ENCODE measurements at regions not wholly inside any gene's neighbourhood (a gene's known extent, or its start where the extent isn't known, plus 50 kb on each side); places are given as distances from the start of the nearest gene placed in this dataset.

GRCh38 chr5:163947848-163948666, 442.6 kb downstream of the MAT2B start:
- peaks cover 8 to 12% of the 10 kb centered on the region in 2 experiments for H3K4me1 ChIP-seq (ENCODE audit: control insufficient read depth in 1 of 2, insufficient read depth in 2 of 2, low read length in 2 of 2)
- H3K14ac ChIP-seq (ENCODE audit: low read length): no peak overlapping the region
- DNase-seq: no peak
- H3K27me3 ChIP-seq (ENCODE audit: insufficient read depth, low read length): no peaks in the 10 kb centered on the region
- no peaks in the 10 kb centered on the region for H3K9me3 ChIP-seq (ENCODE audit: insufficient read depth, low read depth, low read length)
- H3K9ac ChIP-seq (ENCODE audit: low read length): no peak overlapping the region
- H3K79me2 ChIP-seq (ENCODE audit: control insufficient read depth, insufficient read depth, low read length, poor library complexity): no peaks in the 10 kb centered on the region
- H3K4me2 ChIP-seq (ENCODE audit: low read length): no peak overlapping the region
- no peak overlapping the region for H2AK5ac ChIP-seq (ENCODE audit: low read length)
- H4K91ac ChIP-seq (ENCODE audit: low read depth, low read length): no peak overlapping the region
- H4K8ac ChIP-seq (ENCODE audit: low read depth, low read length): no peak overlapping the region
- no peak overlapping the region for H2BK12ac ChIP-seq (ENCODE audit: low read length)
- H3K23ac ChIP-seq (ENCODE audit: low read length): no peak overlapping the region
- H2AFZ ChIP-seq (ENCODE audit: insufficient read depth, low read length, poor library complexity): no peak overlapping the region
- no peak overlapping the region for H3K4ac ChIP-seq (ENCODE audit: low read depth, low read length)
- no peak overlapping the region for H3K4me3 ChIP-seq (ENCODE audit: low read depth, low read length)
- WGBS (ENCODE audit: extremely low coverage, insufficient coverage, insufficient read length): no CpG with 5 or more reads among the region's 12 CpGs
- no peak overlapping the region for H4K12ac ChIP-seq (ENCODE audit: low read depth, low read length)
- H2BK5ac ChIP-seq (ENCODE audit: low read depth, low read length, poor library complexity): no peak overlapping the region
- H3K27ac ChIP-seq (ENCODE audit: low read depth, low read length): no peak overlapping the region
- no peak overlapping the region for H2BK120ac ChIP-seq (ENCODE audit: insufficient read depth, low read length, poor library complexity)
- H3K18ac ChIP-seq (ENCODE audit: low read length): no peak overlapping the region
- no peaks in the 10 kb centered on the region for H3K36me3 ChIP-seq (ENCODE audit: control insufficient read depth in 1 of 2, insufficient read depth in 2 of 2, low read length in 2 of 2)
- H3K79me1 ChIP-seq (ENCODE audit: low read length): peaks cover 2% of the 10 kb centered on the region

- Histone ChIP-seq H2BK5ac (ENCODE audit: low read depth, low read length, poor library complexity) (no peak overlapping the region), H3K23ac (ENCODE audit: low read length) (no peak overlapping the region), H3K4me1 (ENCODE audit: control insufficient read depth in 1 of 2, insufficient read depth in 2 of 2, low read length in 2 of 2) (peaks cover 8 to 12% of the 10 kb centered on the region in 2 experiments), H4K8ac (ENCODE audit: low read depth, low read length) (no peak overlapping the region), H3K9me3 (ENCODE audit: insufficient read depth, low read depth, low read length) (no peaks in the 10 kb centered on the region), H3K36me3 (ENCODE audit: control insufficient read depth in 1 of 2, insufficient read depth in 2 of 2, low read length in 2 of 2) (no peaks in the 10 kb centered on the region), H3K4me2 (ENCODE audit: low read length) (no peak overlapping the region), H3K4me3 (ENCODE audit: low read depth, low read length) (no peak overlapping the region), H4K12ac (ENCODE audit: low read depth, low read length) (no peak overlapping the region), H3K9ac (ENCODE audit: low read length) (no peak overlapping the region), H2AK5ac (ENCODE audit: low read length) (no peak overlapping the region), H3K27me3 (ENCODE audit: insufficient read depth, low read length) (no peaks in the 10 kb centered on the region), H2AFZ (ENCODE audit: insufficient read depth, low read length, poor library complexity) (no peak overlapping the region), H3K14ac (ENCODE audit: low read length) (no peak overlapping the region), H3K79me1 (ENCODE audit: low read length) (peaks cover 2% of the 10 kb centered on the region), H3K27ac (ENCODE audit: low read depth, low read length) (no peak overlapping the region), H2BK120ac (ENCODE audit: insufficient read depth, low read length, poor library complexity) (no peak overlapping the region), H3K79me2 (ENCODE audit: control insufficient read depth, insufficient read depth, low read length, poor library complexity) (no peaks in the 10 kb centered on the region), H2BK12ac (ENCODE audit: low read length) (no peak overlapping the region), H3K4ac (ENCODE audit: low read depth, low read length) (no peak overlapping the region), H4K91ac (ENCODE audit: low read depth, low read length) (no peak overlapping the region), H3K18ac (ENCODE audit: low read length) (no peak overlapping the region)
- WGBS (ENCODE audit: extremely low coverage, insufficient coverage, insufficient read length): no CpG with 5 or more reads among the region's 3 CpGs
- no peak for DNase-seq
These were observed 444.8 kb downstream of the MAT2B start for GRCh38 chr5:163950248-163950647.

DNA sequence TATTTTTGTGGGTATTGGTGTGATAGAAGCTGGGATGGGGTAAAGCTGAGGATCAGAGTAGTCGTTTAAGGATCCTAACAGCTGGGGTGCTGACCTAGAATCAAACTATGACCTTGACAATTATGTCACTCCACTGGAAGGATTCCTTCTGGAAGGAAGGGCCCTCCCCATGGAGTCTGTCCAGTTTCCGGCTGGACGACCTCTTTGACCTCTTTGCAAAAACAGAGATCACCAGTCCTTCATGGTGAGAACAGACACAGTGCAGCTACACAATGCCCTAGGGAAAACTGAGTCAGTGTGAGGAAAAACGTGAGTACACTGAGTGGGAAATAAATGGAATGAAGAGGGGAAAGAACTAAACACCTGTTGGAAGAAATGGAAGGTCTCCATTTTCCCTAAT, 445.6 kb downstream of the MAT2B start:
- Histone ChIP-seq H3K27ac (ENCODE audit: low read depth, low read length) (no peak overlapping the region), H2AK5ac (ENCODE audit: low read length) (no peak overlapping the region), H3K18ac (ENCODE audit: low read length) (no peak overlapping the region), H4K8ac (ENCODE audit: low read depth, low read length) (no peak overlapping the region), H4K91ac (ENCODE audit: low read depth, low read length) (no peak overlapping the region), H3K27me3 (ENCODE audit: insufficient read depth, low read length) (no peaks in the 10 kb centered on the region), H2BK12ac (ENCODE audit: low read length) (no peak overlapping the region), H3K23ac (ENCODE audit: low read length) (no peak overlapping the region), H2BK120ac (ENCODE audit: insufficient read depth, low read length, poor library complexity) (no peak overlapping the region), H3K79me1 (ENCODE audit: low read length) (peaks cover 2% of the 10 kb centered on the region), H2AFZ (ENCODE audit: insufficient read depth, low read length, poor library complexity) (no peak overlapping the region), H2BK5ac (ENCODE audit: low read depth, low read length, poor library complexity) (no peak overlapping the region), H3K4ac (ENCODE audit: low read depth, low read length) (no peak overlapping the region), H3K4me1 (ENCODE audit: control insufficient read depth in 1 of 2, insufficient read depth in 2 of 2, low read length in 2 of 2) (peaks cover 8 to 12% of the 10 kb centered on the region in 2 experiments), H3K4me2 (ENCODE audit: low read length) (no peak overlapping the region), H3K9me3 (ENCODE audit: insufficient read depth, low read depth, low read length) (no peaks in the 10 kb centered on the region), H3K4me3 (ENCODE audit: low read depth, low read length) (no peak overlapping the region), H4K12ac (ENCODE audit: low read depth, low read length) (no peak overlapping the region), H3K9ac (ENCODE audit: low read length) (no peak overlapping the region), H3K36me3 (ENCODE audit: control insufficient read depth in 1 of 2, insufficient read depth in 2 of 2, low read length in 2 of 2) (no peaks in the 10 kb centered on the region), H3K14ac (ENCODE audit: low read length) (no peak overlapping the region), H3K79me2 (ENCODE audit: control insufficient read depth, insufficient read depth, low read length, poor library complexity) (no peaks in the 10 kb centered on the region)
- DNase-seq: no peak
- WGBS (ENCODE audit: extremely low coverage, insufficient coverage, insufficient read length): no CpG with 5 or more reads among the region's 4 CpGs

- no peaks in the 10 kb centered on the region for H3K27me3 ChIP-seq (ENCODE audit: insufficient read depth, low read length)
- no peak overlapping the region for H3K23ac ChIP-seq (ENCODE audit: low read length)
- H3K4me1 ChIP-seq (ENCODE audit: control insufficient read depth in 1 of 2, insufficient read depth in 2 of 2, low read length in 2 of 2): peaks cover 8 to 12% of the 10 kb centered on the region in 2 experiments
- peaks cover 2% of the 10 kb centered on the region for H3K79me1 ChIP-seq (ENCODE audit: low read length)
- DNase-seq: no peak
- H3K27ac ChIP-seq (ENCODE audit: low read depth, low read length): no peak overlapping the region
- no peaks in the 10 kb centered on the region for H3K9me3 ChIP-seq (ENCODE audit: insufficient read depth, low read depth, low read length)
- H3K4me3 ChIP-seq (ENCODE audit: low read depth, low read length): no peak overlapping the region
- H2AK5ac ChIP-seq (ENCODE audit: low read length): no peak overlapping the region
- no peak overlapping the region for H3K9ac ChIP-seq (ENCODE audit: low read length)
- no peaks in the 10 kb centered on the region for H3K36me3 ChIP-seq (ENCODE audit: control insufficient read depth in 1 of 2, insufficient read depth in 2 of 2, low read length in 2 of 2)
- H4K12ac ChIP-seq (ENCODE audit: low read depth, low read length): no peak overlapping the region
- H4K8ac ChIP-seq (ENCODE audit: low read depth, low read length): no peak overlapping the region
- no peak overlapping the region for H2BK5ac ChIP-seq (ENCODE audit: low read depth, low read length, poor library complexity)
- no peak overlapping the region for H2AFZ ChIP-seq (ENCODE audit: insufficient read depth, low read length, poor library complexity)
- no peak overlapping the region for H3K14ac ChIP-seq (ENCODE audit: low read length)
- WGBS (ENCODE audit: extremely low coverage, insufficient coverage, insufficient read length): no CpG with 5 or more reads among the region's 8 CpGs
- H2BK12ac ChIP-seq (ENCODE audit: low read length): no peak overlapping the region
- H3K4me2 ChIP-seq (ENCODE audit: low read length): no peak overlapping the region
- no peak overlapping the region for H4K91ac ChIP-seq (ENCODE audit: low read depth, low read length)
- H3K18ac ChIP-seq (ENCODE audit: low read length): no peak overlapping the region
- H3K4ac ChIP-seq (ENCODE audit: low read depth, low read length): no peak overlapping the region
- H3K79me2 ChIP-seq (ENCODE audit: control insufficient read depth, insufficient read depth, low read length, poor library complexity): no peaks in the 10 kb centered on the region
- H2BK120ac ChIP-seq (ENCODE audit: insufficient read depth, low read length, poor library complexity): no peak overlapping the region
These were observed 448.5 kb downstream of the MAT2B start for GRCh38 chr5:163953901-163954300.

Measured in trophoblast cell (in vitro differentiated cells and primary cell).